ENCODE measurements at regions not wholly inside any gene's neighbourhood (a gene's known extent, or its start where the extent isn't known, plus 50 kb on each side); places are given as distances from the start of the nearest gene placed in this dataset.

- no peaks in the 10 kb centered on the region for H3K4me1 Mint-ChIP-seq (ENCODE audit: low read depth)
- TF ChIP-seq CTCF (IDR thresholded peaks at IDR 0.05): no peak
- no peaks in the 10 kb centered on the region for H3K27me3 Mint-ChIP-seq
- H3K9me3 Mint-ChIP-seq: no peaks in the 10 kb centered on the region
- H3K27ac Mint-ChIP-seq: no peak overlapping the region
- ChIA-PET CTCF (no interaction called here), POLR2A (no interaction called here)
- no peaks in the 10 kb centered on the region for H3K36me3 Mint-ChIP-seq (ENCODE audit: low read depth)
- intact Hi-C loops (cut with micrococcal nuclease): no loop called here
- ATAC-seq: no peak
- no peak overlapping the region for H3K4me3 Mint-ChIP-seq
- DNase-seq: no peak
Observed at GRCh38 chr3:24945563-24945962, 450.9 kb upstream of the THRB start.

- Mint-ChIP-seq H3K4me1 (ENCODE audit: low read depth) (no peaks in the 10 kb centered on the region), H3K27ac (no peak overlapping the region), H3K9me3 (no peaks in the 10 kb centered on the region), H3K27me3 (no peaks in the 10 kb centered on the region), H3K4me3 (no peak overlapping the region), H3K36me3 (ENCODE audit: low read depth) (no peaks in the 10 kb centered on the region)
- POLR2A ChIA-PET: no interaction called here
- TF ChIP-seq CTCF (IDR thresholded peaks at IDR 0.05): no peak
- intact Hi-C loops (cut with micrococcal nuclease): no loop called here
- CTCF ChIA-PET: no interaction called here
- DNase-seq: no peak
- no peak for ATAC-seq
Observed at GRCh38 chr3:24947103-24947502, 452.5 kb upstream of the THRB start.

- CTCF ChIA-PET: no interaction called here
- no peaks in the 10 kb centered on the region for H3K27me3 Mint-ChIP-seq
- H3K36me3 Mint-ChIP-seq (ENCODE audit: low read depth): no peaks in the 10 kb centered on the region
- H3K4me3 Mint-ChIP-seq: no peak overlapping the region
- no peaks in the 10 kb centered on the region for H3K9me3 Mint-ChIP-seq
- DNase-seq (no peak), ATAC-seq (no peak)
- H3K27ac Mint-ChIP-seq: no peak overlapping the region
- no peaks in the 10 kb centered on the region for H3K4me1 Mint-ChIP-seq (ENCODE audit: low read depth)
- intact Hi-C loops (cut with micrococcal nuclease): no loop called here
- TF ChIP-seq CTCF (IDR thresholded peaks at IDR 0.05): no peak
- POLR2A ChIA-PET: no interaction called here
Observed at GRCh38 chr3:24951180-24951579, 456.5 kb upstream of the THRB start.

- H3K4me3 Mint-ChIP-seq: no peak overlapping the region
- ChIA-PET CTCF (no interaction called here), POLR2A (no interaction called here)
- H3K4me1 Mint-ChIP-seq (ENCODE audit: low read depth): no peaks in the 10 kb centered on the region
- no peaks in the 10 kb centered on the region for H3K36me3 Mint-ChIP-seq (ENCODE audit: low read depth)
- DNase-seq (no peak), ATAC-seq (no peak)
- H3K27me3 Mint-ChIP-seq: no peaks in the 10 kb centered on the region
- no peak overlapping the region for H3K27ac Mint-ChIP-seq
- no peak for TF ChIP-seq CTCF (IDR thresholded peaks at IDR 0.05)
- intact Hi-C loops (cut with micrococcal nuclease): no loop called here
- no peaks in the 10 kb centered on the region for H3K9me3 Mint-ChIP-seq
Observed at GRCh38 chr3:24952388-24952787, 457.7 kb upstream of the THRB start.

- H3K4me3 Mint-ChIP-seq: no peak overlapping the region
- no peak for ATAC-seq
- ChIA-PET POLR2A (no interaction called here), CTCF (no interaction called here)
- DNase-seq: no peak
- H3K36me3 Mint-ChIP-seq (ENCODE audit: low read depth): no peaks in the 10 kb centered on the region
- H3K27ac Mint-ChIP-seq: no peak overlapping the region
- no peaks in the 10 kb centered on the region for H3K27me3 Mint-ChIP-seq
- no peaks in the 10 kb centered on the region for H3K4me1 Mint-ChIP-seq (ENCODE audit: low read depth)
- H3K9me3 Mint-ChIP-seq: no peaks in the 10 kb centered on the region
- TF ChIP-seq CTCF (IDR thresholded peaks at IDR 0.05): no peak
- intact Hi-C loops (cut with micrococcal nuclease): no loop called here
Observed at GRCh38 chr3:24953060-24953771, 458.6 kb upstream of the THRB start.

Measured in activated CD8-positive, alpha-beta T cell treated with anti-CD3 and anti-CD28 coated beads for 36 hours (primary cell).